Left cardiac atrium (tissue), 4 donors: ENCODE measurements at regions not wholly inside any gene's neighbourhood (a gene's known extent, or its start where the extent isn't known, plus 50 kb on each side); places are given as distances from the start of the nearest gene placed in this dataset.
A peak's percentile ranks its signal among the peaks of the same experiment; 100 is the strongest.
"Not testable (repeated sequence)": the region's sequence is repeated elsewhere in the genome, so short reads cannot be mapped to it uniquely, and the experiment has no call there.

Experiments used
- ATAC-seq, 2 donors: fragments of 200-7000 bp; cut with Tn5 transposase; one replicate each; pipeline ENCODE4 v1.9.1; 2020; ENCODE audit warnings: mild to moderate bottlenecking in 2 of 2, moderate library complexity in 2 of 2
- DNase-seq: peaks from one replicate; pipeline ENCODE4 v3.0.0-alpha.2; 2020
- intact Hi-C, 2 donors: fragments of 100-400 bp; cut with DNase I; formaldehyde crosslinking; loops; one replicate each; pipeline versions ENCODE4 v1.14.1 to v1.15.1; 2022 to 2023
- donor health status: DM: no; HTN: yes; CAD: no.
- donor health status: DM: no; HTN: yes; CAD: no; lungs with severe emphysema.
- donor health status: DM: yes; HTN: yes; CAD: no.
- donor health status: Dilated cardiomyopathy.

GRCh38 chr2:164000176-164000575 is 264.4 kb upstream of the FIGN start:
- no peak for ATAC-seq
- no peak for DNase-seq
- intact Hi-C loops = no loop called here

DNA sequence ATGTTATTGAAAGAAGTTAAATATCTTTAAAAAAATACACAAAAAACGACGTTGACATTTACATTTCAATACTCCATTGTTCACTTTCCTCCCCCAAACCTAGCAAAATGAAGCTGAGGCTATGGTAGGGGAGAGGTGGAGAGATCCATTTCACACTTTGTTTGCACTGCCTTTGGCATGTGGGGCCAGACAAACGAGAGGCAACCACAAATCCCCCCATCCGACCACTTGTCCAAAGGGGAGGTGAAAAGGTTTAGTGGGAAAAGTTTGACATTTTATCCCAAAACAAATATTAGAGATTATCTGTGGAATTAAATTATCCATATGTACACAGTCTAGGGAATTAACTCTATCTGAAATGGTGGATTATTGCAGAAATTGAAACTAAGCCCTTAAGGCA is 261.7 kb upstream of the FIGN start:
- ATAC-seq (no peak), DNase-seq (no peak)
- intact Hi-C loops = no loop called here

DNA sequence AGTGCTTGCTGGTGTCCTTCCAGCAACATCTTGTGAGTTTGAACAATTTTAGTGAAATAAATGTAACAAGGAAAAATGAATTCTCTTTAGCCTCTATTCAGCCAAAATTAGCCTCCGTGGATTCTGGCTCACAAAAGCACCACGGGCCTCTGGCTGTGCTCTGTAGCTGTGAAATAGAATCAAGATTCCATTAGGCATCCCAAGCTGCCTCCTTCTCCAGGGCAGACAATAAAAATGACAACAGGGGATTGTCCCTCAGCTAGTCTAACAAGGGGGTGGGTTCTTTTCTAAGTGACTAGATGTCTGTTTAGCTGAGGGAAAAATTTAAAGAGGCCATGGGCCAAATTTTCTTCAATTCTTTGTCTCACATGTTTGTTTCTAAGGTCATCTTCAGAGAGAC is 254.7 kb upstream of the FIGN start:
- intact Hi-C loops = no loop called here

DNA sequence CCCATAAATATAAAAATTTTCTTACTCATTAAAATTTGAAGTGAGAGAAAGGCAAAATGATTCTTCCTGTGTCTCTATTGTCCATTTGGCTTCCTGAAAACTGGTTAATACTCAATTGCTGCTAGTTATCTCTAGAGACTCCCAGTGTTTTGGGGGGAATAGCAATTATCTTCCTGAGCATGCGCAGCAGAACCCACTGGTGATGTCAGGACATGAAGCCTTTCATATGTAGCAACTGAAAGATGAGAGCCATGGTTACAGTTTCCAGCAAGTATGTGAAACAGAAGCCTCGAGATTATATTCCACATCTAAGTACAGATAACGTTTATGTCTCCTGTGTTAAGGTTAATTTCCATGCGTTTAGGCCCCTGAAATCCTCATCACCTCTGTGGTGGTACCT is 254.3 kb upstream of the FIGN start:
- intact Hi-C loops = no loop called here
- ATAC-seq (peak in 1 of 2 donors; percentile 47), DNase-seq (no peak)

More for the DNA sequence above, 254.7 kb upstream of the FIGN start:
- ATAC-seq (no peak), DNase-seq (no peak)

DNA sequence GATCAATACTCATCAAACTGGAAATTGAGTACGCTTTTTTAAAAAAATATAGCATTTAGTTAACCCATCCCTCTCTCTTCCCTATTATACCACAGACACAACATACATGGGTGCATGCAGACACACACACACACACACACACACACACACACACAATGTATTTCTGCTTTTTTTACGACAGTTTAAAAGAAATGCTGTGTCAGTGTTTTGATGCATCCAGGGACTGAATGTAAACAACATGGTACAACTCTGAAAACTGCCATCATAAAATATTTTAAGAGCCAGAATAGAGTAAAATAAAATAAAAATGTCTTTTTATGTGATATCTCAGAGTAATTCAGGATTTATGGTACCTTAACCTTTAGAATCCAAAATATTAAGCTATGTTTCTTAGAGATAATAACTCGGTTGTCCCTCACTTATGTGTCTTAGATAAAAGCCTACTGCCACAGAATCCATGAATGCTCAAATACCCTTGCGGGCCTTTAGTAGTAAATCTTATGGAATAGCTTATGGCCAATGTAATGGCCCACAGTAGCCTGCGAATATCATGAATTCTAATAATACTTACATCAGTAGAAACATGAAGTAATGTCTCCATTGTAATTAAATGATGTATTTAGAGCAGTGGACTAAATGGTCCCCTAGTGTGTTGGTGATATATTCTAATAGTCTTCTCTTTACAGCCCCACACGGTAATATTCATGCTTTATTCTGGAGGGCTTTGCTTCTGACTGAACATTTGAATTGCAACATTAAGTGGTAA is 251.6 kb upstream of the FIGN start:
- ATAC-seq = no peak
- DNase-seq = no peak
- intact Hi-C loops = no loop called here

GRCh38 chr2:163984986-163985385 is 249.2 kb upstream of the FIGN start:
- intact Hi-C loops = no loop called here
- DNase-seq = no peak
- ATAC-seq = no peak

DNA sequence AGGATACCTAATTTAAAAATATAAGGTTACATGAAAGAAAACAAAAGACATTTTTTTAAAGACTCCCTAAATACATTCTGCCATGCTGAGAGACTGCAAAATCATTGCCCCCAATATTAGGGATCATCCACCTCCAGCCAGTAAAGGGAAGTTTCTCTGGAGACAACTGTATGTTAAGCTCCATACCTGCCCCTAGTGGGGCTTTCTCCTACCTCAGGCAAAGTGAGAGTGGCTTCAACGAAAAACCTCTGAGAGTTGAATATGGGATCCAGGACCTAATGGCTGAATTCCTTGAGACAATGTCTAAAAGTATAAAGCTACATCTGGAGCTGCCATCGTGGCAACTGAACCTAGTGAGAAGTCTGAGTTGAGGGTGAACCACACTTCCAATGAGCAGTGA is 248.1 kb upstream of the FIGN start:
- intact Hi-C loops = no loop called here
- no peak for DNase-seq
- no peak for ATAC-seq

GRCh38 chr2:163982938-163983337 is 247.1 kb upstream of the FIGN start:
- ATAC-seq = no peak
- intact Hi-C loops = no loop called here
- no peak for DNase-seq

DNA sequence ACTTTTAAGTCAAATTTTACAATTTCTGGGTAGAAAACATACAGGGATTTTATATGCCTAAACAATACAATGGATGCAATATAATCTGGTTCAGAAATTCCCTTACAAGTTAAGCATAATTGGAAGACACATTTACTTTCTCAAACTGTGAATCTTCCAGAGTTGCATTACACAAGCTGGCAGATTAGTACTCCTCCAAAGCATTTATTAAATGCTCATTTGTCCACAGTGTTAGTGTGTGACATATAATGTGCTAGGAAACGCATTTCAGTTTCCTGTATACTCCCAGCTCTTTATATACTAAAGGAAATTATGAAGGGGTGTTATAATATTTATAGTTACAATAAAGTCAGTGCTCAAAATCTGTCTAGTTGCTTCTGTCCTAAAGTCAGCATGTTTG is 239.0 kb upstream of the FIGN start:
- DNase-seq = no peak
- no peak for ATAC-seq
- intact Hi-C loops = no loop called here

DNA sequence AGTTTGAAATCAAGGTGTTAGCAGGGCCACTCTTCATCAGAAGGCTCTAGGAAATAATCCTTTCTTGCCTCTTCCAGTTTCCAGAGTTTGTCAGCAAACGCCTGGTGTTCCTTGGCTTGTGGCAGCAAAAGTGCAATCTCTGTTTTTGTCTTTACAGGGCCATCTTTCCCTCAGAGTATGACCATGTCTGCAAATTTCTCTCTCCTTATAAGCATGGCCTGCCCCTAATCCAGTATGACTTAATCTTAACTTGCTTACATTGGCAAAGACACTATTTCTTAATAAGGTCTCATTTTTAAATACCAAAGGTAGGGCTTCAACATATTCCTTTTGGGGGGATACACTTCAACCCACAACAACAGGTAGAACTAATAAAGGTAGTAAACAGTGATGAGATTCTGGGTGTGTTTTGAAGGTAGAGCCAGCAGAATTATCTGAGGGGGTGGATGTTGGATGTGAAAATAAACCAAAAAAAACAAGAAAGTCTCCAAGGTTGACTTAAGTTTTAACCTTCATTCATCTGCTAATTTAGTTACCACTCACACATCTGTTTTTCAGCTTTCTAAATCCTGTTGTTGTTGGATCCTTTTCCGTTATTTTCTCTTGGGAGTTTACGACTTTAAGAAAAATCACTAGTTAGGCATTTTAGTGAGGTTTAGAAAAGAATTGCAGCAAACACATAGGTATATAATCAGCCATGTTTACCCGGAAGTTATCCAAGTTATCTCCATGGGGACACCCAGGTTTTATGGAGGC is 234.4 kb upstream of the FIGN start:
- DNase-seq = no peak
- ATAC-seq = peak in 1 of 2 donors; percentile 90

DNA sequence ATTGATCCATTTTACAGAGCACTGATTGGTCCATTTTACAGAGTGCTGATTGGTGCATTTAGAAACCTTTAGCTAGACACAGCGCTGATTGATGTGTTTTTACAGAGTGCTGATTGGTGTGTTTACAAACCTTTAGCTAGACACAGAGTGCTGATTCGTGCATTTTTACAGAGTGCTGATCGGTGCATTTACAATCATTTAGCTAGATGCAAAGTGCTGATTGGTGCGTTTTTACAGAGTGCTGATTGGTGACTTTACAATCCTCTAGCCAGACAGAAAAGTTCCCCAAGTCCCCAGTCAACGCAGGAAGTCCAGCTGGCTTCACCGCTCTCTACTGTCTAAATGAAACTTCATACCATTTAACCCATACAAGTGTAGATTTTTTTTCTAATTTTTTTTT is 228.5 kb upstream of the FIGN start:
- ATAC-seq, intact Hi-C loops, DNase-seq: not testable (repeated sequence)

More for the DNA sequence above, 234.4 kb upstream of the FIGN start:
- intact Hi-C loops = no loop called here

- intact Hi-C loops = no loop called here
These were observed 217.6 kb upstream of the FIGN start for GRCh38 chr2:163953390-163953907.

GRCh38 chr2:163951312-163951711 is 215.5 kb upstream of the FIGN start:
- no peak for DNase-seq
- intact Hi-C loops = no loop called here
- no peak for ATAC-seq

More at GRCh38 chr2:163953390-163953907, 217.6 kb upstream of the FIGN start:
- DNase-seq (no peak), ATAC-seq (no peak)

DNA sequence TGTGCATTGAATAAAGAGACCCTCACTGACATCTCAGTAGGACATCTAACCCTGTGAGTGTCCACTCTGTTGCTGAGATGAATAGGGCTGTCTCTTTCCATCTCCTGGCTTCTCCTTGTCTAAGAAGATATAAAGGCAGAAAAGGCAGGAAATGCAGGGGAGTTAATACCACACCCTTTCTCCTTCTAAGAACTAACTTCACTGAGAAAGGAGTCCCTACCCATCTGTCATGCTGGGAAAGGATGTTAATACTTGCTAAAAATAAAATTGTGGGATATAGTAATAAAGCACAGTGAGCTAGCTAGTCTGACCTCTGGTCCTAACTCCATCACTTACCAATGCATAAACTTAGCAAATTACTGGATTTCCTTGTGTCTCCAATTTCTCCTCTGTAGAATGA is 213.9 kb upstream of the FIGN start:
- intact Hi-C loops = no loop called here
- ATAC-seq (no peak), DNase-seq (no peak)

- DNase-seq (no peak), ATAC-seq (no peak)
- intact Hi-C loops = no loop called here
These were observed 208.5 kb upstream of the FIGN start for GRCh38 chr2:163944347-163944737.

- intact Hi-C loops = no loop called here
- ATAC-seq (no peak), DNase-seq (no peak)
These were observed 207.9 kb upstream of the FIGN start for GRCh38 chr2:163943403-163944346.

- ATAC-seq (no peak), DNase-seq (no peak)
- intact Hi-C loops = no loop called here
These were observed 198.3 kb upstream of the FIGN start for GRCh38 chr2:163934131-163934530.

GRCh38 chr2:163919717-163920116 is 183.9 kb upstream of the FIGN start:
- DNase-seq = no peak
- intact Hi-C loops = no loop called here
- ATAC-seq = no peak

DNA sequence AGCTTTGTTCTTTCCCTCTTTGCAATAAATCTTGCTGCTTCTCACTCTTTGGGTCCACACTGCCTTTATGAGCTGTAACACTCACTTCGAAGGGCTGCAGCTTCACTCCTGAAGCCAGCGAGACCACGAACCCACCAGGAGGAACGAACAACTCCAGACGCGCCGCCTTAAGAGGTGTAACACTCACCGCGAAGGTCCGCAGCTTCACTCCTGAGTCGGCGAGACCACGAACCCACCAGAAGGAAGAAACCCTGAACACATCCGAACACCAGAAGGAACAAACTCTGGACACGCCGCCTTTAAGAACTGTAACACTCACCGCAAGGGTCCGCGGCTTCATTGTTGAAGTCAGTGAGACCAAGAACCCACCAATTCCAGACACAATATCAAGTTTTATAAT is 178.7 kb upstream of the FIGN start:
- intact Hi-C loops, ATAC-seq, DNase-seq: not testable (repeated sequence)
